Endothelial cell of umbilical vein (primary cell): ENCODE measurements at regions not wholly inside any gene's neighbourhood (a gene's known extent, or its start where the extent isn't known, plus 50 kb on each side); places are given as distances from the start of the nearest gene placed in this dataset.

Source experiments
- BruUV-seq: library from RNA; stranded (reverse); fragments of 400-500 nt; replicated peaks from 2 replicates; lab custom pipeline; 2021; lab: Mats Ljungman, UMichigan
- CTCF ChIA-PET: fragments of 300-600, 350-600 bp; sonication (Branson Sonifier 250); formaldehyde crosslinking; loops from one replicate; lab custom pipeline; 2021; ENCODE audit warnings: antibody characterized with exemption, inconsistent platforms; lab: Charles Lee
- POLR2A ChIA-PET: fragments of 300-600, 350-600 bp; sonication (Branson Sonifier 250); formaldehyde crosslinking; loops from one replicate; lab custom pipeline; 2021; ENCODE audit warnings: antibody characterized with exemption, inconsistent platforms; lab: Charles Lee
- DNase-seq: peaks from one replicate; pipeline ENCODE4 v3.0.0-alpha.2; 2011; ENCODE audit warnings: low read depth, low spot score
- FAIRE-seq: peaks from 2 replicates; lab custom pipeline; 2011; peaks lifted over from hg19 to GRCh38; lab: Jason Lieb, UNC
- H2AFZ ChIP-seq: 2 replicates; pipeline ENCODE4 v1.6.0; 2012; ENCODE audit warnings: low read depth, low read length, control low read depth, inconsistent platforms
- H3K27ac ChIP-seq: 2 replicates; pipeline ENCODE4 v1.5.1; 2011; ENCODE audit warnings: low read depth, mild to moderate bottlenecking, control low read depth, low read length, moderate library complexity; ENCODE audit not compliant: insufficient read depth
- H3K27me3 ChIP-seq, 2 experiments: 2 replicates each; pipeline versions ENCODE4 v1.6.0 to v1.6.1; 2011; ENCODE audit warnings: low read length in 2 of 2, mixed read lengths in 1 of 2; ENCODE audit not compliant: control insufficient read depth in 2 of 2, insufficient read depth in 2 of 2
- H3K36me3 ChIP-seq, 2 experiments: 2 replicates in 1 of 2; 3 replicates in 1 of 2; pipeline ENCODE4 v1.5.1; 2011; ENCODE audit warnings: low read length in 2 of 2, mild to moderate bottlenecking in 1 of 2, moderate library complexity in 1 of 2; ENCODE audit not compliant: control insufficient read depth in 2 of 2, insufficient read depth in 2 of 2; ENCODE audit errors: extremely low read depth in 1 of 2
- H3K4me1 ChIP-seq: 3 replicates; pipeline ENCODE4 v1.5.1; 2011; ENCODE audit warnings: mild to moderate bottlenecking, low read length; ENCODE audit not compliant: control insufficient read depth, insufficient read depth; ENCODE audit errors: extremely low read depth
- H3K4me2 ChIP-seq: 2 replicates; pipeline ENCODE4 v1.6.1; 2011; ENCODE audit warnings: low read length, control low read depth, mixed read lengths; ENCODE audit not compliant: insufficient read depth
- H3K4me3 ChIP-seq, 3 experiments: fragments of 200-600 bp in 1 of 3; sonication (generic), shearing (Covaris generic) in 1 of 3; replicated peaks in 1 of 3; 2 replicates each; pipeline ENCODE4 v1.5.1; 2011 to 2016; ENCODE audit warnings: control low read depth in 3 of 3, low read length in 3 of 3, mild to moderate bottlenecking in 2 of 3, inconsistent platforms in 1 of 3, low read depth in 1 of 3, moderate library complexity in 1 of 3; ENCODE audit not compliant: insufficient read depth in 1 of 3
- H3K79me2 ChIP-seq: 2 replicates; pipeline ENCODE4 v1.6.0; 2012; ENCODE audit warnings: low read length, inconsistent platforms; ENCODE audit not compliant: control insufficient read depth, insufficient read depth
- H3K9ac ChIP-seq: replicated peaks from 2 replicates; pipeline ENCODE3; 2011; ENCODE audit warnings: low read length, control low read depth; ENCODE audit not compliant: insufficient read depth; ENCODE audit errors: extremely low read depth
- H3K9me1 ChIP-seq: replicated peaks from 3 replicates; pipeline ENCODE4 v1.6.0; 2011; ENCODE audit warnings: mild to moderate bottlenecking, low read length; ENCODE audit not compliant: control insufficient read depth, insufficient read depth; ENCODE audit errors: extremely low read depth
- H3K9me3 ChIP-seq: replicated peaks from 2 replicates; pipeline ENCODE4 v1.5.1; 2012; ENCODE audit warnings: low read length, inconsistent platforms; ENCODE audit not compliant: control insufficient read depth, insufficient read depth
- H4K20me1 ChIP-seq: replicated peaks from 2 replicates; pipeline ENCODE3; 2011; ENCODE audit warnings: mild to moderate bottlenecking, low read length; ENCODE audit not compliant: control insufficient read depth, insufficient read depth; ENCODE audit errors: extremely low read depth
- EZH2 ChIP-seq: IDR thresholded peaks from 2 replicates; pipeline ENCODE4 v1.6.1; 2012; ENCODE audit warnings: borderline replicate concordance, low read depth, mild to moderate bottlenecking, moderate library complexity, low read length, inconsistent platforms; ENCODE audit not compliant: severe bottlenecking
- FOS ChIP-seq: IDR thresholded peaks from 2 replicates; pipeline ENCODE4 v1.6.1; 2011; ENCODE audit warnings: mild to moderate bottlenecking, low read length, moderate library complexity, borderline replicate concordance; ENCODE audit not compliant: insufficient read depth
- GATA2 ChIP-seq: IDR thresholded peaks from 2 replicates; pipeline ENCODE4 v1.7.0; 2011; ENCODE audit warnings: low read depth, mild to moderate bottlenecking, moderate library complexity, mixed read lengths, low read length; ENCODE audit not compliant: insufficient read length, insufficient read depth
- JUN ChIP-seq: IDR thresholded peaks from 2 replicates; pipeline ENCODE4 v1.6.1; 2011; ENCODE audit warnings: borderline replicate concordance, low read depth; ENCODE audit not compliant: insufficient read length, insufficient read depth
- MYC ChIP-seq: IDR thresholded peaks from one replicate; pipeline ENCODE4 v1.6.1; 2011; ENCODE audit warnings: mild to moderate bottlenecking, low read depth, low read length
- POLR2A ChIP-seq: IDR thresholded peaks from 2 replicates; pipeline ENCODE4 v1.6.1; 2012; ENCODE audit warnings: low read depth, mild to moderate bottlenecking, control low read depth, low read length
- POLR2AphosphoS5 ChIP-seq: IDR thresholded peaks from 2 replicates; pipeline ENCODE4 v1.6.1; 2012; ENCODE audit warnings: low read depth, mild to moderate bottlenecking, control low read depth, low read length, moderate library complexity; ENCODE audit not compliant: insufficient read depth
- dilution Hi-C: fragments of 300-500 bp; cut with MboI; formaldehyde crosslinking; loops from one replicate; pipeline ENCODE4 v1.15.0; 2019; ENCODE audit warnings: low sequenced_read_pairs; ENCODE audit not compliant: extremely low pct_ligation_motif_present
- intact Hi-C: fragments of 100-400 bp; cut with micrococcal nuclease; formaldehyde crosslinking; loops from one replicate; pipeline ENCODE4 v1.10.0; 2022
- TF ChIP-seq, protein P1 (sequence below): IDR thresholded peaks from 2 replicates; pipeline ENCODE4 v1.6.1; 2011; ENCODE audit not compliant: insufficient read depth, insufficient read length
- TF ChIP-seq, protein P2 (sequence below), 2 donors: IDR thresholded peaks; 1 replicate in 1 of 2; 2 replicates in 1 of 2; pipeline ENCODE4 v1.5.1; 2011; ENCODE audit warnings: low read length in 2 of 2, mild to moderate bottlenecking in 2 of 2, moderate library complexity in 2 of 2, control low read depth in 1 of 2, inconsistent platforms in 1 of 2, low read depth in 1 of 2; ENCODE audit not compliant: insufficient read depth in 1 of 2; ENCODE audit errors: extremely low read depth in 1 of 2

DNA sequence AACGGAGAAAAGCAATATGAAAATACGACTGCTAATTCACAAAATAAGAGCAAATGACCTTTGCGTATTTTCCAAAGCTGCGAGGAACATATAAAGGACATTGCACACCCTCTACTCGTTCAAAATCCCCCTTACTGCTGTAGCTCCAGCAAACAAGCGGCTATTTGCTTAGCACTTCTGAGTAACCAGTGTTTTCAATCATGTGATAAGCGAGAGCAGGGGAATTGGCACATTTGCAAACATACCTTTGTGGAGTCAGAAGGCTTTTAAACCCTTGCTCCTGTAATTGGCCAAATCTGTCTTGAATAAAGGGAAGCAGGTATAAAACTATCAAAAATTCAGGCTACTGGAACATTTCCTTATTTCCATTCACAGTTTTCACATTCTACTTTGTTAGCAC, 610.2 kb downstream of the UBE2NL start:
- no TSS peak for BruUV-seq
- no peaks in the 10 kb centered on the region for H3K36me3 ChIP-seq
- H3K27me3 ChIP-seq: no peaks in the 10 kb centered on the region
- no peaks in the 10 kb centered on the region for H4K20me1 ChIP-seq
- no peak overlapping the region for H2AFZ ChIP-seq
- no peak overlapping the region for H3K4me2 ChIP-seq
- POLR2A ChIA-PET: no interaction called here
- no peaks in the 10 kb centered on the region for H3K79me2 ChIP-seq
- dilution Hi-C loops: no loop called here
- CTCF ChIA-PET: no interaction called here
- no peaks in the 10 kb centered on the region for H3K9me1 ChIP-seq
- no peak overlapping the region for H3K27ac ChIP-seq
- no peak overlapping the region for H3K4me3 ChIP-seq
- TF ChIP-seq GATA2 (no peak), POLR2AphosphoS5 (no peak), FOS (no peak), EZH2 (no peak), JUN (no peak), MYC (no peak), POLR2A (no peak)
- TF ChIP-seq, protein P1, sequence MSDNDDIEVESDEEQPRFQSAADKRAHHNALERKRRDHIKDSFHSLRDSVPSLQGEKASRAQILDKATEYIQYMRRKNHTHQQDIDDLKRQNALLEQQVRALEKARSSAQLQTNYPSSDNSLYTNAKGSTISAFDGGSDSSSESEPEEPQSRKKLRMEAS: no peak
- TF ChIP-seq, protein P2, sequence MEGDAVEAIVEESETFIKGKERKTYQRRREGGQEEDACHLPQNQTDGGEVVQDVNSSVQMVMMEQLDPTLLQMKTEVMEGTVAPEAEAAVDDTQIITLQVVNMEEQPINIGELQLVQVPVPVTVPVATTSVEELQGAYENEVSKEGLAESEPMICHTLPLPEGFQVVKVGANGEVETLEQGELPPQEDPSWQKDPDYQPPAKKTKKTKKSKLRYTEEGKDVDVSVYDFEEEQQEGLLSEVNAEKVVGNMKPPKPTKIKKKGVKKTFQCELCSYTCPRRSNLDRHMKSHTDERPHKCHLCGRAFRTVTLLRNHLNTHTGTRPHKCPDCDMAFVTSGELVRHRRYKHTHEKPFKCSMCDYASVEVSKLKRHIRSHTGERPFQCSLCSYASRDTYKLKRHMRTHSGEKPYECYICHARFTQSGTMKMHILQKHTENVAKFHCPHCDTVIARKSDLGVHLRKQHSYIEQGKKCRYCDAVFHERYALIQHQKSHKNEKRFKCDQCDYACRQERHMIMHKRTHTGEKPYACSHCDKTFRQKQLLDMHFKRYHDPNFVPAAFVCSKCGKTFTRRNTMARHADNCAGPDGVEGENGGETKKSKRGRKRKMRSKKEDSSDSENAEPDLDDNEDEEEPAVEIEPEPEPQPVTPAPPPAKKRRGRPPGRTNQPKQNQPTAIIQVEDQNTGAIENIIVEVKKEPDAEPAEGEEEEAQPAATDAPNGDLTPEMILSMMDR (IDR thresholded peaks at IDR 0.05; ENCODE audit: extremely low read depth in 1 of 2, insufficient read depth in 1 of 2, low read depth in 1 of 2, low read length in 2 of 2): no peak
- intact Hi-C loops: no loop called here
- FAIRE-seq (no peak), DNase-seq (no peak)
- no peaks in the 10 kb centered on the region for H3K9me3 ChIP-seq
- no peak overlapping the region for H3K9ac ChIP-seq
- H3K4me1 ChIP-seq: no peaks in the 10 kb centered on the region
